PC-9 (cell line): ENCODE measurements at regions not wholly inside any gene's neighbourhood (a gene's known extent, or its start where the extent isn't known, plus 50 kb on each side); places are given as distances from the start of the nearest gene placed in this dataset.

ENCODE experiments used
- BruUV-seq: library from RNA; stranded (reverse); fragments of 400-500 nt; replicated peaks from 2 replicates; lab custom pipeline; 2021; lab: Mats Ljungman, UMichigan
- CTCF ChIA-PET: fragments of 300-600 bp; sonication (Branson Sonifier 250); formaldehyde crosslinking; loops from one replicate; lab custom pipeline; 2022; ENCODE audit warnings: antibody characterized with exemption; lab: Charles Lee
- POLR2A ChIA-PET: fragments of 300-600 bp; sonication (Branson Sonifier 250); formaldehyde crosslinking; loops from one replicate; lab custom pipeline; 2022; ENCODE audit warnings: antibody characterized with exemption; ENCODE audit not compliant: unreplicated experiment; lab: Charles Lee
- DNase-seq, 2 experiments: peaks; one replicate each; pipeline versions ENCODE4 v3.0.0 to v3.0.0-alpha.2; 2015 to 2022; ENCODE audit warnings: mixed read lengths in 1 of 2
- H2AFZ ChIP-seq: fragments of 200-600 bp; sonication (generic); 2 replicates; pipeline ENCODE4 v1.8.1; 2017; ENCODE audit warnings: antibody characterized with exemption
- H3F3A ChIP-seq: fragments of 200-600 bp; sonication (generic); 2 replicates; pipeline ENCODE4 v1.8.1; 2017; ENCODE audit warnings: antibody characterized with exemption, mild to moderate bottlenecking, low read depth; ENCODE audit not compliant: insufficient read depth
- H3K27ac ChIP-seq: fragments of 200-600 bp; sonication (generic); 2 replicates; pipeline ENCODE4 v1.6.1; 2016; ENCODE audit warnings: mixed run types
- H3K27me3 ChIP-seq: fragments of 200-600 bp; sonication (generic); 2 replicates; pipeline ENCODE4 v1.6.1; 2016; ENCODE audit warnings: low read depth, mixed run types; ENCODE audit not compliant: insufficient read depth
- H3K36me3 ChIP-seq: fragments of 200-600 bp; sonication (generic); 2 replicates; pipeline ENCODE4 v1.6.1; 2016; ENCODE audit warnings: low read depth, mixed run types
- H3K4me1 ChIP-seq: fragments of 200-600 bp; sonication (generic); replicated peaks from 2 replicates; pipeline ENCODE4 v1.6.1; 2016; ENCODE audit warnings: mixed run types; ENCODE audit not compliant: insufficient read depth
- H3K4me2 ChIP-seq: fragments of 200-600 bp; sonication (generic); 2 replicates; pipeline ENCODE4 v1.6.1; 2017; ENCODE audit warnings: mixed run types
- H3K4me3 ChIP-seq: fragments of 200-600 bp; sonication (generic); 2 replicates; pipeline ENCODE4 v1.6.1; 2016; ENCODE audit warnings: mixed run types
- H3K79me2 ChIP-seq: fragments of 200-600 bp; sonication (generic); 2 replicates; pipeline ENCODE4 v1.6.1; 2017; ENCODE audit warnings: low read depth, mixed run types
- H3K9me2 ChIP-seq: fragments of 200-600 bp; sonication (generic); 2 replicates; pipeline ENCODE4 v1.8.1; 2017; ENCODE audit warnings: mild to moderate bottlenecking; ENCODE audit not compliant: insufficient read depth
- H3K9me3 ChIP-seq: fragments of 200-600 bp; sonication (generic); 2 replicates; pipeline ENCODE4 v1.8.1; 2016; ENCODE audit warnings: low read depth; ENCODE audit not compliant: insufficient read depth
- H4K20me1 ChIP-seq: fragments of 200-600 bp; sonication (generic); 2 replicates; pipeline ENCODE4 v1.8.1; 2017; ENCODE audit not compliant: insufficient read depth
- CTCF ChIP-seq: fragments of 200-600 bp; sonication (generic); conservative IDR thresholded peaks from 2 replicates; pipeline ENCODE4 v1.6.1; 2017; ENCODE audit warnings: mixed run types, antibody characterized with exemption, mild to moderate bottlenecking, moderate library complexity
- EZH2 ChIP-seq: fragments of 200-600 bp; sonication (generic); IDR thresholded peaks from 2 replicates; pipeline ENCODE4 v1.8.0; 2017; ENCODE audit warnings: antibody characterized with exemption, low read depth
- intact Hi-C: fragments of 100-400 bp; cut with micrococcal nuclease; formaldehyde crosslinking; loops from one replicate; pipeline ENCODE4 v1.10.0; 2022; ENCODE audit not compliant: unreplicated experiment

GRCh38 chr11:90661233-90661632 is 438.4 kb upstream of the CHORDC1 start:
- BruUV-seq = no TSS peak
- Histone ChIP-seq H2AFZ (no peak overlapping the region), H3K9me3 (no peaks in the 10 kb centered on the region), H3K4me3 (no peak overlapping the region), H3K9me2 (no peaks in the 10 kb centered on the region), H3K27me3 (no peaks in the 10 kb centered on the region), H3K36me3 (no peaks in the 10 kb centered on the region), H3K27ac (no peak overlapping the region), H3K4me2 (no peak overlapping the region), H3K4me1 (no peaks in the 10 kb centered on the region), H3F3A (no peaks in the 10 kb centered on the region), H3K79me2 (no peaks in the 10 kb centered on the region), H4K20me1 (no peaks in the 10 kb centered on the region)
- intact Hi-C loops = no loop called here
- no peak for DNase-seq
- TF ChIP-seq CTCF = no peak
- TF ChIP-seq EZH2 = no peak
- CTCF ChIA-PET = no interaction called here
- POLR2A ChIA-PET = no interaction called here

- no peaks in the 10 kb centered on the region for H3K4me1 ChIP-seq
- BruUV-seq = no TSS peak
- DNase-seq = no peak
- no peaks in the 10 kb centered on the region for H3K79me2 ChIP-seq
- H3K36me3 ChIP-seq = no peaks in the 10 kb centered on the region
- H4K20me1 ChIP-seq = no peaks in the 10 kb centered on the region
- H3K27me3 ChIP-seq = no peaks in the 10 kb centered on the region
- no peaks in the 10 kb centered on the region for H3F3A ChIP-seq
- no peak overlapping the region for H3K27ac ChIP-seq
- ChIA-PET POLR2A (no interaction called here), CTCF (no interaction called here)
- no peak overlapping the region for H3K4me2 ChIP-seq
- intact Hi-C loops = no loop called here
- TF ChIP-seq CTCF (no peak), EZH2 (no peak)
- no peaks in the 10 kb centered on the region for H3K9me2 ChIP-seq
- no peak overlapping the region for H3K4me3 ChIP-seq
- H3K9me3 ChIP-seq = no peaks in the 10 kb centered on the region
- H2AFZ ChIP-seq = no peak overlapping the region
These were observed 433.3 kb upstream of the CHORDC1 start for GRCh38 chr11:90656171-90656570.

GRCh38 chr11:90650153-90650552 is 427.3 kb upstream of the CHORDC1 start:
- no peaks in the 10 kb centered on the region for H3K36me3 ChIP-seq
- no peaks in the 10 kb centered on the region for H3K27me3 ChIP-seq

More at GRCh38 chr11:90650153-90650552, 427.3 kb upstream of the CHORDC1 start:
- ChIA-PET POLR2A (no interaction called here), CTCF (no interaction called here)
- Histone ChIP-seq H3F3A (no peaks in the 10 kb centered on the region), H3K4me1 (no peaks in the 10 kb centered on the region), H3K4me2 (no peak overlapping the region), H3K27ac (no peak overlapping the region), H4K20me1 (no peaks in the 10 kb centered on the region), H3K9me3 (no peaks in the 10 kb centered on the region), H3K79me2 (no peaks in the 10 kb centered on the region), H3K9me2 (no peaks in the 10 kb centered on the region), H2AFZ (no peak overlapping the region), H3K4me3 (no peak overlapping the region)
- no peak for DNase-seq
- TF ChIP-seq EZH2 = no peak
- no peak for TF ChIP-seq CTCF
- intact Hi-C loops = no loop called here
- no TSS peak for BruUV-seq
